Activated CD8-positive, alpha-beta memory T cell treated with anti-CD3 and anti-CD28 coated beads for 4 hours (primary cell): ENCODE measurements at regions not wholly inside any gene's neighbourhood (a gene's known extent, or its start where the extent isn't known, plus 50 kb on each side); places are given as distances from the start of the nearest gene placed in this dataset.
"Not testable (repeated sequence)": the region's sequence is repeated elsewhere in the genome, so short reads cannot be mapped to it uniquely, and the experiment has no call there.

Source experiments
- DNase-seq, 2 donors: peaks; one replicate each; pipeline ENCODE4 v3.0.0-alpha.2; 2020; ENCODE audit warnings: low read depth in 2 of 2

DNA sequence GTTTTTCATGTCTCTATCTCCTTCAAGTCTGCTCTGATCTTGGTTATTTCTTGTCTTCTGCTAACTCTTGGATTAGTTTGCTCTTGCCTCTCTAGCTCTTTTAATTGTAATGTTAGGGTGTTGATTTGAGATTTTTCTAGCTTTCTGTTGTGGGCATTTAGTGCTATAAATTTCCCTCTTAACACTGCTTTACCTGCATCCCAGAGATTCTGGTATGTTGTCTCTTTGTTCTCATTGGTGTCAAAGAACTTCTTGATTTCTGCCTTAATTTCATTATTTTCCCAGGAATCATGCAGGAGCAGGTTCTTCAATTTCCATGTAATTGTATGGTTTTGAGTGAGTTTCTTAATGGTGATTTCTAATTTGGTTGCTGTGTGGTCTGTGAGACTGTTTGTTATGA, 128.5 kb upstream of the ZNF267 start:
- DNase-seq, result not testable (repeated sequence)

DNA sequence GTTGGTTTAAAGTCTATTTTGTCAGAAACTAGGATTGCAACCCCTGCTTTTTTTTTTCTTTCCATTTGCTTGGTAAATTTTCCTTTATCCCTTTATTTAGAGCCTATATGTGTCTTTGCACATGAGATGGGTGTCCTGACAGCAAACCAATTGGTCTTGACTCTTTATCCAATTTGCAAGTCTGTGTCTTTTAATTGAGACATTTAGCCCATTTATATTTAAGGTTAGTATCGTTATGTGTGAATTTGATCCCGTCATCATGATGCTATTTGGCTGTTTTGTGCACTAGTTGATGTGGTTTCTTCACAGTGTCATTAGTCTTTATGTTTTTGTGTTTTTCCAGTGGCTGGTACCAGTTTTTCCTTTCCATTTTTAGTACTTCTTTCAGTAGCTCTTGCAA, 127.7 kb upstream of the ZNF267 start:
- DNase-seq, result no peak

DNA sequence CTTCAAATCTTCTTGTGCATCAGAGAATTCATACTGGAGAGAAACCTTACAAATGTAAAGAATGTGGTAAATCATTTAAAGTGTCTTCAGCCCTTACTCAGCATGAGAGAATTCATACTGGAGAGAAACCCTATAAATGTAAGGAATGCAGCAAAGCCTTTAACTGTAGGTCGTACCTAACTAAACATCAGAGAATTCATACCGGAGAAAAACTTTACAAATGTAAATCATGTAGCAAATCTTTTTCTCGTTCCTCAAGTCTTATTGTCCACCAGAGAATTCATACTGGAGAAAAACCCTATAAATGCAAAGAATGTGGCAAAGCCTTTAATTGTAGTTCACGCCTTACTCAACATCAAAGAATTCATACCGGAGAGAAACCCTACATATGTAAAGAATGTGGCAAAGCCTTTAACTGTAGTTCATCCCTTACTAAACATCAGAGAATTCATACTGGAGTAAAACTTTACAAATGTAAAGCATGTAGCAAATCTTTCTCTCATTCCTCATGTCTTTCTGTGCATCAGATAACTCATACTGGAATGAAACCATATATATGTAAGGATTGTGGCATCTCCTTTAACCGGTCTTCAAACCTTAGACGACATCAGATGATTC, 118.5 kb upstream of the ZNF267 start:
- no peak for DNase-seq

DNA sequence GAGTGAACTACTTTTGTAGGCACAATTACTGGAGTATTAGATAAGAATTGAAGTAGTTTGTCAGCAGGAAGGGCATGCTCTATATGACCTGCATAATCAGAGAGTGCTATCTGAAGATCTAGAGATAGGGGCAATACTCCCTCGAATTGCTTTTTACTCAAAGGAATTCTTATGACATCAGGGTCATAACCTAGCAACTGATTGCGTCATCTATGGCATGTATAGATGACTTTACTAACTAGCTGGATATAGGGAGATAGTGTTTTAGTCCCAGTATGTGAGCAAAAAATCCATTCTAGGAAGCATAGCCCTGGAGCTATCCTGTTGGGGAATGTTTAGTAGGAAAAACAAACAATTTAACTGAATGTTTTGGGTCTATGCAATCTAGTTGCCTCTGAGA, 109.5 kb upstream of the ZNF267 start:
- no peak for DNase-seq

DNA sequence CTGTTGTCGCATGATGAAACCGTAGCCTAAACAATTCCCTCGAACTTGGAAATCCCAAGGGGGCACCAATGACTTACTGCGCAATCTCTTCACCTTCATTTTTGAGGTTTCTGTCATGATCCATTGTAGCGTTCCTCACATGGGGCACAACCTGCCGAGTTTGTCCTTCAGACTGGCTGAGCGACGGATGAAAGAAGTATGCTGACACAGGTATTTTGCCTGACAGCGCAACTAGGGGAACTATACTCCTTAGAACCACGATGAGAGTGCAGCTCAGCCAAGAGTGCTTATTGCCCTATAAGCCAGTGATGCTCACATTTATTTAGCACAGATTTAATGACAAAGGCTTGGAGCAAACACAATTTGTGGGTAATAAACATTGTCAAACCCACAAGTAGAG, 106.3 kb upstream of the ZNF267 start:
- DNase-seq, result no peak

DNA sequence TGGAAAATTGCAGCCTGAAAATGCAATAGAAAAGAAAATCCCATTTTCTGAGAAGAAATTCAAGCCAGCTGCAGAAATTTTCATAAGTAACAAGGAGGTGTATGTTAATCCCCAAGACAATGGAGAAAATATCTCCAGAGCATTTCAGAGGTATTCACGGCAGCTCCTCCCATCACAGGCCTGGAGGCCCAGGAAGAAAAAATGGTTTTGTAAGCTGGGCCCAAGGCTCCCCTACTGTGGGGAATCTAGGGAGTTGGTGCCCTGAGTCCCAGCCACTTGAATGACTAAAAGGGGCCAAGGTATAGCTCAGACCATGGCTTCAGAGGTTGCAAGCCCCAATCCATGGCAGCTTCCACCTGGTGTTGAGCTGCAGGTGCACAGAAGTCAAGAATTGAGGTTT, 93.3 kb upstream of the ZNF267 start:
- DNase-seq, result no peak

DNA sequence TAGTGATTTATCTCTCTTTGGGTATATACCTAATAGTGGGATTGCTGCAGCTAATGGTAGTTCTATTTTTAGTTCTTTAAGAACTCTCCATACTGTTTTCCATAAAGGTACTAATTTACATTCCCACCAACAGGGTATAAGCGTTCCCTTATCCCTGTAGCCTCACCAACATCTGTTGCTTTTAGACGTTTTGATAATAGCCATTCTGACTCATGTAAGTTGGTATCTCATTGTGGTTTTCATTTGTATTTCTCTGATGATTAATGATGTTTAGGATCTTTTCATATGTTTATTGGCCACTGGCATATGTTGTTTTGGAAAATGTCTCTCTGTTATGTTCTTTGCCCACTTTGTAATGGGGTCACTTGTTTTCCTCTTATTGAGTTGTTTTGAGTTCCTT, 88.5 kb upstream of the ZNF267 start:
- no peak for DNase-seq

DNA sequence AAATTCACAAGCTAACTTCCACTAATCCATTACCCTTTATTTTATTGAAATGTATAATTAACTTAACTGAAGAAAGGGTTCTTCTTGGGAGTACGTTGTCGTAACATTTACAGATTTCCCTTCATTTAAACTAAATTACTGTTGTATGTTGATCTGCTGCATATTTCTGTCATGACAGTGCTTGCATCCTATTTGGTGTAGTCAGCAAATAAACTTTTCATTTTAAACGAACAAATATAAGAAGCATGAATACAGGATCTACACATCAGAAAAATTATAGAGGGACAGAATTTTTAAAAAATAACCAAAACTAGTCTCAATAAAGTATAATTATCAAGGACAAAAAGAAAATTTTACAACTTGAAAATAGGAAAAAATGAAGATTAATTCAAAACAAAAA, 66.5 kb upstream of the ZNF267 start:
- no peak for DNase-seq

DNA sequence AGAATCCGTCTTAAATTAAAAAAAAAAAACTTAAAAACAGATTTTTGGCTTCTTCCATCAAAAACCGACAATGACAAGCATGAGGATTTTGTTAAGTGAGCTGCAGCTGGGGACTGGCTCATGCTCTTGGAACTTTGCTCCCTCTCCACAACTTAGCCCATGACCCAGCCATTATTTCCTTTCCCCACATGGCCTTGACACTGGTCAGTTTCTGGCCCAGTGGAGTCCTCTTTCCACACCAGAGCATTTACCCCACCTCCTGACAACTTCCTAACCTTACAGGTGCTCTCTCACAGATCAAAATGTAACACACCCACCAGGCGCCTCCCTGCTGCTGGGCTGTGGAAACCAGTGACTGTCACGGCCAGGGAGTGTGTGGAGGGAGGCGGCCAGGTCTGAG, 62.7 kb upstream of the ZNF267 start:
- no peak for DNase-seq

DNA sequence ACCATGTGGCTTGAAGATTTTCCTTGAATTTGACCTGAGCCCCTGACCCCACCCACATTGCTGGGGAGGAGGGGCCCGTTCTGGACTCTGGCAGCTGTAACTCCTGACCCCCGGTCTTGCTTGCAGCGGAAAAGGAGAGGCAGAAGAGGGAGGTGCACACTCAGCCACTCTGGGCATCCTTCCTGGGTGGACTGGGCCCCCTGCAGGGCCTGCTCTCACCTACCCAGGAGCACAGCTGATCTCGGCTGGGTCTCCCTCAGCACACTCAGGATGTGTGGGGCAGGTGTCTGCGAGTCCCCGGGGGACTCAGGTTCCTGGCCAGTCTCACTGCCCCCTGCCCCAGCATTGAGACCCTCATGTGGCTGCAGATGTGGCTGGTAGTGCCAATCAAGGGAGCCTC, 57.5 kb upstream of the ZNF267 start:
- not testable (repeated sequence) for DNase-seq

DNA sequence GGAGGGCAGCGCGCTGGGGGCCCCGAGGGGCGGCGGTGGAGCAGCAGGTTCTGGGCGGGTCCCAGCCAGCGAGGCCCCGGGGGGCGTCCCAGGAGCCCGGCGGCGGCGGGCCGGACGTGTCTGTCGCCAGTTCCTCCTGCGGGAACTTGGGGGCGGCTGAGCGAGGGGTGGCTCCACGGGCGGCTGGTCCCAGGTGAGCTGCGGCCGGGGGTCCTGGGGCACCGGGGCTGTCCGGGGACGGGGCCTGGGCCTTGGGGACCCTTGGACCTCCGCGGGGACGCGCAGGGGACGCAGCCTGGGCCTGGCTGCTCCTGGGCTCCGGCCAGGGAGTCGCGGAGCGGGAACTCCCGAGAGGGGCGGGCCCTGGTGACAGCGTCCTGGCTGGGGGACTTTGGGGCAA, 54.2 kb upstream of the ZNF267 start:
- DNase-seq, result no peak

DNA sequence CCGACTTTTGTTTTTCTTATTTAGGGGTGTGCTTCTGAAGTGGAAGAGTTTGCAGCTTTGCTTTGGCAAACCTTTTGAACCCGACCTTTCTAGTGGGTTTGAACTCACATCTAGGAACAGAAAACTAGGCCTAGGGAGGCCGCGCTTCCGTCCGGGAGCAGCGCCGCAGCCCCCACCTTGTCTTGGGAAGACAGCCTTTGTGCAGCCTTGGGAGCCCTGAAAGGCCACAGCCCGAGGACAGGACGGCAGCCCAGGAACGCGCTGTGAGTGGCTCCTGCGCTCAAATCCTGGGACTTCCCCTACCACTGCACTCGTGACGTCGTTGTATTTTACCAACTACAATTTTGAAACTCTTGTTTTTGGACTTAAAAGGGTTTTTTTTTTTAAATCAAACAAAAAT, 53.7 kb upstream of the ZNF267 start:
- no peak for DNase-seq
